B cell (primary cell): ENCODE measurements at regions not wholly inside any gene's neighbourhood (a gene's known extent, or its start where the extent isn't known, plus 50 kb on each side); places are given as distances from the start of the nearest gene placed in this dataset.

Source experiments
- ATAC-seq: fragments of 200-7000 bp; cut with Tn5 transposase; one replicate; pipeline ENCODE4 v1.10.0; 2021; ENCODE audit warnings: low read depth, mild to moderate bottlenecking, moderate number of reproducible peaks, moderate library complexity
- CTCF ChIA-PET: fragments of 350-600 bp; sonication (Branson Sonifier 250); formaldehyde crosslinking; loops from one replicate; lab custom pipeline; 2021; ENCODE audit warnings: antibody characterized with exemption, inconsistent platforms; lab: Charles Lee
- POLR2A ChIA-PET: fragments of 350-600 bp; sonication (Branson Sonifier 250); formaldehyde crosslinking; loops from one replicate; lab custom pipeline; 2021; ENCODE audit warnings: antibody characterized with exemption; lab: Charles Lee
- DNase-seq: peaks from one replicate; pipeline ENCODE4 v3.0.0; 2013
- H2AFZ ChIP-seq: 2 replicates; pipeline ENCODE4 v1.6.1; 2012; ENCODE audit warnings: mild to moderate bottlenecking, low read depth, low read length; ENCODE audit not compliant: insufficient read depth, poor library complexity, severe bottlenecking
- H3K27ac ChIP-seq, 2 donors: 1 replicate in 1 of 2; 2 replicates in 1 of 2; pipeline ENCODE4 v1.5.1; 2012 to 2013; ENCODE audit warnings: low read length in 2 of 2, mild to moderate bottlenecking in 2 of 2, moderate library complexity in 1 of 2
- H3K27me3 ChIP-seq, 4 experiments: fragments of 200-600 bp in 1 of 4; sonication (generic) in 1 of 4; replicated peaks in 1 of 4; 1 replicate in 2 of 4; 2 replicates in 2 of 4; pipeline versions ENCODE4 v1.6.1 to v1.7.0; 2013 to 2016; ENCODE audit warnings: low read length in 3 of 4, mild to moderate bottlenecking in 2 of 4, mixed read lengths in 1 of 4, moderate library complexity in 1 of 4; ENCODE audit not compliant: insufficient read depth in 4 of 4, control insufficient read depth in 3 of 4; ENCODE audit errors: control extremely low read depth in 1 of 4
- H3K36me3 ChIP-seq, 2 experiments: replicated peaks in 1 of 2; 1 replicate in 1 of 2; 2 replicates in 1 of 2; pipeline versions ENCODE4 v1.6.1 to v1.7.1; 2013; ENCODE audit warnings: low read length in 1 of 2; ENCODE audit not compliant: insufficient read depth in 2 of 2, control insufficient read depth in 1 of 2; ENCODE audit errors: control extremely low read depth in 1 of 2, extremely low read depth in 1 of 2
- H3K4me1 ChIP-seq, 2 donors: fragments of 200-600 bp in 1 of 2; sonication (generic) in 1 of 2; 1 replicate in 1 of 2; 2 replicates in 1 of 2; pipeline versions ENCODE4 v1.5.1 to v1.6.1; 2013 to 2017; ENCODE audit warnings: low read length in 2 of 2; ENCODE audit not compliant: control insufficient read depth in 2 of 2, insufficient read depth in 2 of 2
- H3K4me2 ChIP-seq: replicated peaks from 2 replicates; pipeline ENCODE3; 2012; ENCODE audit warnings: mild to moderate bottlenecking, low read depth, low read length; ENCODE audit not compliant: poor library complexity, severe bottlenecking
- H3K4me3 ChIP-seq, 5 experiments: fragments of 200-600 bp in 1 of 5; sonication (generic) in 1 of 5; 1 replicate in 3 of 5; 2 replicates in 2 of 5; pipeline versions ENCODE4 v1.5.1 to v1.7.0; 2011 to 2016; ENCODE audit warnings: low read length in 4 of 5, mild to moderate bottlenecking in 4 of 5, low read depth in 2 of 5, control low read depth in 1 of 5, moderate library complexity in 1 of 5; ENCODE audit not compliant: insufficient read depth in 1 of 5; ENCODE audit errors: control extremely low read depth in 1 of 5, extremely low read depth in 1 of 5
- H3K79me2 ChIP-seq: fragments of 200-600 bp; sonication (generic); one replicate; pipeline ENCODE4 v1.6.0; 2016; ENCODE audit warnings: low read length; ENCODE audit not compliant: control insufficient read depth, insufficient read depth
- H3K9ac ChIP-seq: fragments of 200-600 bp; sonication (generic); 2 replicates; pipeline ENCODE4 v1.6.1; 2017; ENCODE audit warnings: mild to moderate bottlenecking, low read length, moderate library complexity
- H3K9me3 ChIP-seq, 3 donors: one replicate each; pipeline versions ENCODE4 v1.6.1 to v1.7.1; 2013; ENCODE audit warnings: low read length in 2 of 3; ENCODE audit not compliant: control insufficient read depth in 2 of 3, insufficient read depth in 1 of 3; ENCODE audit errors: control extremely low read depth in 1 of 3
- H4K20me1 ChIP-seq: 2 replicates; pipeline ENCODE4 v1.6.0; 2012; ENCODE audit warnings: mild to moderate bottlenecking, low read length; ENCODE audit not compliant: insufficient read depth, control insufficient read depth, poor library complexity, severe bottlenecking
- H3K27ac Mint-ChIP-seq: one replicate; pipeline ENCODE4 v1.8.0; 2021; ENCODE audit warnings: mixed read lengths
- H3K27me3 Mint-ChIP-seq: one replicate; pipeline ENCODE4 v1.8.0; 2021; ENCODE audit warnings: mixed read lengths
- H3K4me1 Mint-ChIP-seq: one replicate; pipeline ENCODE4 v1.8.0; 2021; ENCODE audit warnings: mixed read lengths
- H3K4me3 Mint-ChIP-seq: one replicate; pipeline ENCODE4 v1.8.0; 2021; ENCODE audit warnings: mixed read lengths
- H3K9me3 Mint-ChIP-seq: one replicate; pipeline ENCODE4 v1.8.0; 2022; ENCODE audit warnings: mixed read lengths; ENCODE audit not compliant: insufficient read depth
- CTCF ChIP-seq: fragments of 200-600 bp; IDR thresholded peaks from one replicate; pipeline ENCODE4 v1.8.0; 2022; ENCODE audit warnings: antibody characterized with exemption, mild to moderate bottlenecking
- EZH2 ChIP-seq: IDR thresholded peaks from 2 replicates; pipeline ENCODE4 v1.6.1; 2012; ENCODE audit warnings: borderline replicate concordance, low read depth, mild to moderate bottlenecking, moderate library complexity, low read length; ENCODE audit not compliant: insufficient read depth, poor library complexity, severe bottlenecking
- WGBS: methylation state at CpG from one replicate; pipeline ENCODE4 v1.1.5; 2013; ENCODE audit warnings: missing lambda C conversion rate; ENCODE audit not compliant: insufficient coverage; 5-methylcytosine and 5-hydroxymethylcytosine counted together
- intact Hi-C: fragments of 100-400 bp; cut with micrococcal nuclease; formaldehyde crosslinking; loops from one replicate; pipeline ENCODE4 v1.10.0; 2022

GRCh38 chr4:167509551-167509950, 275.3 kb upstream of the SPOCK3 start:
- TF ChIP-seq CTCF, result no peak
- TF ChIP-seq EZH2, result no peak
- Mint-ChIP-seq H3K4me3 (no peak overlapping the region), H3K9me3 (no peaks in the 10 kb centered on the region), H3K27ac (no peak overlapping the region), H3K4me1 (no peaks in the 10 kb centered on the region), H3K27me3 (no peaks in the 10 kb centered on the region)
- Histone ChIP-seq H3K4me2 (no peak overlapping the region), H3K4me3 (no peak overlapping the region), H3K79me2 (no peaks in the 10 kb centered on the region), H3K4me1 (no peaks in the 10 kb centered on the region), H3K27ac (no peak overlapping the region), H3K9ac (no peak overlapping the region), H3K27me3 (no peaks in the 10 kb centered on the region), H3K9me3 (peaks cover 0 to 11% (median 0%) of the 10 kb centered on the region in 3 donors), H4K20me1 (no peaks in the 10 kb centered on the region), H2AFZ (no peak overlapping the region), H3K36me3 (no peaks in the 10 kb centered on the region)
- DNase-seq (no peak), ATAC-seq (no peak)
- WGBS, result no CpG with 5 or more reads among the region's 2 CpGs
- ChIA-PET CTCF (no interaction called here), POLR2A (no interaction called here)
- intact Hi-C loops, result no loop called here

- ChIA-PET POLR2A (no interaction called here), CTCF (no interaction called here)
- Mint-ChIP-seq H3K9me3 (peaks cover 3% of the 10 kb centered on the region), H3K4me1 (no peaks in the 10 kb centered on the region), H3K27ac (no peak overlapping the region), H3K4me3 (no peak overlapping the region), H3K27me3 (no peaks in the 10 kb centered on the region)
- Histone ChIP-seq H3K4me3 (no peak overlapping the region), H3K4me2 (no peak overlapping the region), H3K27me3 (no peaks in the 10 kb centered on the region), H3K36me3 (no peaks in the 10 kb centered on the region), H3K79me2 (no peaks in the 10 kb centered on the region), H3K9me3 (peaks cover 0 to 8% (median 0%) of the 10 kb centered on the region in 3 donors), H4K20me1 (no peaks in the 10 kb centered on the region), H3K9ac (no peak overlapping the region), H2AFZ (no peak overlapping the region), H3K4me1 (no peaks in the 10 kb centered on the region), H3K27ac (no peak overlapping the region)
- WGBS, result 100% methylated on average over 1 of the region's 2 CpGs
- no peak for TF ChIP-seq CTCF
- no peak for TF ChIP-seq EZH2
- no peak for ATAC-seq
- intact Hi-C loops, result no loop called here
- DNase-seq, result no peak
Measured at GRCh38 chr4:167524091-167524490, 289.8 kb upstream of the SPOCK3 start.
